GM12878 (cell line): ENCODE measurements at regions not wholly inside any gene's neighbourhood (a gene's known extent, or its start where the extent isn't known, plus 50 kb on each side); places are given as distances from the start of the nearest gene placed in this dataset.

Experiments
- ATAC-seq: fragments of 200-7000 bp; cut with Tn5 transposase; 3 replicates; pipeline ENCODE4 v1.9.1; 2020; ENCODE audit warnings: mild to moderate bottlenecking, moderate library complexity
- BruUV-seq: library from RNA; stranded (reverse); fragments of 400-500 nt; replicated peaks from 2 replicates; lab custom pipeline; 2021; lab: Mats Ljungman, UMichigan
- CTCF ChIA-PET: fragments of 300-600 bp; sonication (Branson Sonifier 250); formaldehyde crosslinking; extraction: SDS; loops from one replicate; lab custom pipeline; 2021; ENCODE audit warnings: inconsistent platforms; lab: Yijun Ruan, JAX
- POLR2A ChIA-PET: fragments of 350-600 bp; formaldehyde crosslinking; extraction: SDS; loops from one replicate; lab custom pipeline; 2021; ENCODE audit warnings: inconsistent platforms; lab: Charles Lee
- RAD21 ChIA-PET: fragments of 300-600 bp; sonication (Branson Sonifier 250); formaldehyde crosslinking; loops from one replicate; lab custom pipeline; 2023; ENCODE audit warnings: antibody characterized with exemption; ENCODE audit not compliant: unreplicated experiment; lab: Charles Lee
- SMC1A ChIA-PET: fragments of 300-600 bp; sonication (Branson Sonifier 250); formaldehyde crosslinking; loops from one replicate; lab custom pipeline; 2023; ENCODE audit not compliant: unreplicated experiment, uncharacterized antibody; lab: Charles Lee
- DNase-seq: peaks from one replicate; pipeline ENCODE4 v3.0.0-alpha.2; 2011; ENCODE audit warnings: low read depth, low spot score
- FAIRE-seq: peaks from 3 replicates; lab custom pipeline; 2011; peaks lifted over from hg19 to GRCh38; lab: Jason Lieb, UNC
- H2AFZ ChIP-seq: 2 replicates; pipeline ENCODE4 v1.6.0; 2011; ENCODE audit warnings: low read depth, low read length, control low read depth; ENCODE audit not compliant: control insufficient read depth
- H3K27ac ChIP-seq: 2 replicates; pipeline ENCODE4 v1.5.1; 2011; ENCODE audit warnings: control low read depth; ENCODE audit not compliant: control insufficient read depth, insufficient read depth
- H3K27me3 ChIP-seq, 2 experiments: replicated peaks in 1 of 2; 2 replicates each; pipeline versions ENCODE4 v1.6.0 to v1.6.1; 2011; ENCODE audit warnings: low read length in 1 of 2; ENCODE audit not compliant: control insufficient read depth in 2 of 2, insufficient read depth in 2 of 2
- H3K36me3 ChIP-seq, 2 experiments: 2 replicates each; pipeline ENCODE4 v1.5.1; 2011; ENCODE audit warnings: low read length in 1 of 2; ENCODE audit not compliant: control insufficient read depth in 2 of 2, insufficient read depth in 2 of 2
- H3K4me1 ChIP-seq: 2 replicates; pipeline ENCODE4 v1.6.1; 2011; ENCODE audit warnings: mild to moderate bottlenecking, low read length, moderate library complexity, mixed read lengths; ENCODE audit not compliant: control insufficient read depth, insufficient read depth
- H3K4me2 ChIP-seq: 2 replicates; pipeline ENCODE4 v1.6.0; 2011; ENCODE audit warnings: control low read depth; ENCODE audit not compliant: control insufficient read depth, insufficient read depth
- H3K4me3 ChIP-seq: fragments of 200-600 bp; sonication (generic); 2 replicates; pipeline ENCODE4 v1.5.1; 2016
- H3K79me2 ChIP-seq: 2 replicates; pipeline ENCODE4 v1.6.0; 2011; ENCODE audit warnings: low read length; ENCODE audit not compliant: control insufficient read depth, insufficient read depth
- H3K9ac ChIP-seq: 2 replicates; pipeline ENCODE4 v1.8.0; 2011; ENCODE audit warnings: low read length, control low read depth, mixed read lengths; ENCODE audit not compliant: control insufficient read depth, insufficient read depth
- H3K9me3 ChIP-seq: replicated peaks from 3 replicates; pipeline ENCODE4 v1.5.1; 2011; ENCODE audit warnings: mild to moderate bottlenecking, low read length; ENCODE audit not compliant: control insufficient read depth, insufficient read depth
- H4K20me1 ChIP-seq: 2 replicates; pipeline ENCODE4 v1.6.0; 2011; ENCODE audit not compliant: control insufficient read depth, insufficient read depth
- CHD1 ChIP-seq: IDR thresholded peaks from 2 replicates; pipeline ENCODE4 v1.6.1; 2012; ENCODE audit warnings: low read depth, low read length, improper control_type of control experiment
- ELK1 ChIP-seq: IDR thresholded peaks from 2 replicates; pipeline ENCODE4 v1.6.1; 2012; ENCODE audit warnings: low read depth, low read length, improper control_type of control experiment
- GATAD2B ChIP-seq: fragments of 450-650 bp; conservative IDR thresholded peaks from 2 replicates; pipeline ENCODE4 v1.6.1; 2017; ENCODE audit warnings: low read depth, mild to moderate bottlenecking, moderate library complexity
- PBX3 ChIP-seq: IDR thresholded peaks from 2 replicates; pipeline ENCODE4 v1.6.1; 2011; ENCODE audit warnings: mild to moderate bottlenecking, low read depth, low read length, moderate library complexity; ENCODE audit not compliant: insufficient replicate concordance
- RBBP5 ChIP-seq: fragments of 200-600 bp; sonication (generic); conservative IDR thresholded peaks from 2 replicates; pipeline ENCODE4 v1.6.1; 2016
- SIX5 ChIP-seq: IDR thresholded peaks from 2 replicates; pipeline ENCODE4 v1.6.1; 2011; ENCODE audit warnings: mild to moderate bottlenecking, low read depth, low read length, moderate library complexity; ENCODE audit not compliant: severe bottlenecking
- TCF3 ChIP-seq: IDR thresholded peaks from 2 replicates; pipeline ENCODE4 v1.6.1; 2012; ENCODE audit warnings: low read depth, mild to moderate bottlenecking, low read length, borderline replicate concordance; ENCODE audit not compliant: insufficient read depth
- WGBS: methylation state at CpG from one replicate; pipeline ENCODE4 v1.1.6; 2016; ENCODE audit warnings: low lambda C conversion rate; ENCODE audit not compliant: insufficient replicate concordance, insufficient coverage; ENCODE audit errors: missing lambda C conversion rate; 5-methylcytosine and 5-hydroxymethylcytosine counted together
- in situ Hi-C: fragments of 300-500 bp; cut with MboI; formaldehyde crosslinking; loops from 9 replicates; pipeline ENCODE4 v1.14.3; 2018; ENCODE audit warnings: mixed read lengths
- intact Hi-C: fragments of 100-400 bp; cut with micrococcal nuclease; formaldehyde crosslinking; loops from one replicate; pipeline ENCODE4 v1.14.2; 2022; ENCODE audit not compliant: unreplicated experiment
- TF ChIP-seq, protein P1 (sequence below): fragments of 450-650 bp; formaldehyde crosslinking; IDR thresholded peaks from 2 replicates; pipeline ENCODE4 v1.5.0; 2022; ENCODE audit warnings: mild to moderate bottlenecking, missing genetic modification characterization
- TF ChIP-seq, protein P2 (sequence below): fragments of 450-650 bp; IDR thresholded peaks from 2 replicates; pipeline ENCODE4 v1.6.1; 2017; ENCODE audit warnings: mild to moderate bottlenecking

- TF ChIP-seq PBX3 (no peak), SIX5 (no peak), ELK1 (no peak), GATAD2B (no peak)
Measured at GRCh38 chr7:25926009-25926408, 226.0 kb upstream of the NFE2L3 start (continued).

DNA sequence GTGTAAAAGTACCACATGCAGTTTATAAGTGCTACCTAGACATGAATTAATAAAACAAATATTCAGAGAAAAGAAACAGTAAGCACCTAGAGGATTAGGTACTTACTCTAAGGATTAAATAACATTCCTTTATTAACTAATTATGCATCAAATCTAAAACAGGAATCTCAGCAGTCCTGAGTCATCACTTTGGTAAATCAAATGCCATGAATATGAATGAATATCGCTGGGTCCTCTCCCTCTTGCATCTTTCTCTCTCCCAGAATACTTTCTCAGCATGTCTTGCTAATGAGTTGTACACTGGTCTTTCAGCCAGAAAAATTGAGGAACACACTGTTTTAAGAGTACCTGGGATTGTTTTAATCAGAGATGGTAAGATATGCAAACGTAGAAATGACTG lies 225.5 kb upstream of the NFE2L3 start:
- POLR2A ChIA-PET: no interaction called here
- intact Hi-C loops: no loop called here
- no peaks in the 10 kb centered on the region for H3K4me1 ChIP-seq
- CTCF ChIA-PET: no interaction called here
- H3K4me3 ChIP-seq: no peak overlapping the region
- WGBS: 33% methylated on average over 2 of the region's 2 CpGs
- no peaks in the 10 kb centered on the region for H4K20me1 ChIP-seq
- no peak overlapping the region for H3K27ac ChIP-seq
- H3K36me3 ChIP-seq: no peaks in the 10 kb centered on the region
- ATAC-seq: no peak
- no TSS peak for BruUV-seq
- H3K9ac ChIP-seq: no peak overlapping the region
- H3K79me2 ChIP-seq: no peaks in the 10 kb centered on the region
- no peak overlapping the region for H3K4me2 ChIP-seq
- no peak for DNase-seq
- FAIRE-seq: no peak
- no peaks in the 10 kb centered on the region for H3K27me3 ChIP-seq
- SMC1A ChIA-PET: no interaction called here
- H3K9me3 ChIP-seq: no peaks in the 10 kb centered on the region; the same call in 2 of the 3 replicates
- no peak for TF ChIP-seq TCF3
- no peak for TF ChIP-seq RBBP5
- TF ChIP-seq, protein P1, sequence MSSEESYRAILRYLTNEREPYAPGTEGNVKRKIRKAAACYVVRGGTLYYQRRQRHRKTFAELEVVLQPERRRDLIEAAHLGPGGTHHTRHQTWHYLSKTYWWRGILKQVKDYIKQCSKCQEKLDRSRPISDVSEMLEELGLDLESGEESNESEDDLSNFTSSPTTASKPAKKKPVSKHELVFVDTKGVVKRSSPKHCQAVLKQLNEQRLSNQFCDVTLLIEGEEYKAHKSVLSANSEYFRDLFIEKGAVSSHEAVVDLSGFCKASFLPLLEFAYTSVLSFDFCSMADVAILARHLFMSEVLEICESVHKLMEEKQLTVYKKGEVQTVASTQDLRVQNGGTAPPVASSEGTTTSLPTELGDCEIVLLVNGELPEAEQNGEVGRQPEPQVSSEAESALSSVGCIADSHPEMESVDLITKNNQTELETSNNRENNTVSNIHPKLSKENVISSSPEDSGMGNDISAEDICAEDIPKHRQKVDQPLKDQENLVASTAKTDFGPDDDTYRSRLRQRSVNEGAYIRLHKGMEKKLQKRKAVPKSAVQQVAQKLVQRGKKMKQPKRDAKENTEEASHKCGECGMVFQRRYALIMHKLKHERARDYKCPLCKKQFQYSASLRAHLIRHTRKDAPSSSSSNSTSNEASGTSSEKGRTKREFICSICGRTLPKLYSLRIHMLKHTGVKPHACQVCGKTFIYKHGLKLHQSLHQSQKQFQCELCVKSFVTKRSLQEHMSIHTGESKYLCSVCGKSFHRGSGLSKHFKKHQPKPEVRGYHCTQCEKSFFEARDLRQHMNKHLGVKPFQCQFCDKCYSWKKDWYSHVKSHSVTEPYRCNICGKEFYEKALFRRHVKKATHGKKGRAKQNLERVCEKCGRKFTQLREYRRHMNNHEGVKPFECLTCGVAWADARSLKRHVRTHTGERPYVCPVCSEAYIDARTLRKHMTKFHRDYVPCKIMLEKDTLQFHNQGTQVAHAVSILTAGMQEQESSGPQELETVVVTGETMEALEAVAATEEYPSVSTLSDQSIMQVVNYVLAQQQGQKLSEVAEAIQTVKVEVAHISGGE: no peak
- no peak for TF ChIP-seq CHD1
- TF ChIP-seq, protein P2, sequence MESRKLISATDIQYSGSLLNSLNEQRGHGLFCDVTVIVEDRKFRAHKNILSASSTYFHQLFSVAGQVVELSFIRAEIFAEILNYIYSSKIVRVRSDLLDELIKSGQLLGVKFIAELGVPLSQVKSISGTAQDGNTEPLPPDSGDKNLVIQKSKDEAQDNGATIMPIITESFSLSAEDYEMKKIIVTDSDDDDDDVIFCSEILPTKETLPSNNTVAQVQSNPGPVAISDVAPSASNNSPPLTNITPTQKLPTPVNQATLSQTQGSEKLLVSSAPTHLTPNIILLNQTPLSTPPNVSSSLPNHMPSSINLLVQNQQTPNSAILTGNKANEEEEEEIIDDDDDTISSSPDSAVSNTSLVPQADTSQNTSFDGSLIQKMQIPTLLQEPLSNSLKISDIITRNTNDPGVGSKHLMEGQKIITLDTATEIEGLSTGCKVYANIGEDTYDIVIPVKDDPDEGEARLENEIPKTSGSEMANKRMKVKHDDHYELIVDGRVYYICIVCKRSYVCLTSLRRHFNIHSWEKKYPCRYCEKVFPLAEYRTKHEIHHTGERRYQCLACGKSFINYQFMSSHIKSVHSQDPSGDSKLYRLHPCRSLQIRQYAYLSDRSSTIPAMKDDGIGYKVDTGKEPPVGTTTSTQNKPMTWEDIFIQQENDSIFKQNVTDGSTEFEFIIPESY: no peak
- in situ Hi-C loops: no loop called here
- no peak overlapping the region for H2AFZ ChIP-seq
- RAD21 ChIA-PET: no interaction called here
